Lower leg skin (tissue), 4 donors: ENCODE measurements at regions not wholly inside any gene's neighbourhood (a gene's known extent, or its start where the extent isn't known, plus 50 kb on each side); places are given as distances from the start of the nearest gene placed in this dataset.

Experiments used
- DNase-seq, 2 donors: peaks; one replicate each; pipeline ENCODE4 v3.0.0-alpha.2; 2019; ENCODE audit warnings: low spot score in 2 of 2
- H3K4me3 ChIP-seq: fragments of 200-600 bp; sonication (generic); 2 replicates; pipeline ENCODE4 v1.5.1; 2017; ENCODE audit warnings: mild to moderate bottlenecking, low read depth; ENCODE audit not compliant: poor library complexity, severe bottlenecking
- POLR2A ChIP-seq, 2 donors: fragments of 450-650 bp; IDR thresholded peaks; one replicate each; pipeline ENCODE4 v1.6.1; 2016 to 2017; ENCODE audit warnings: antibody characterized with exemption in 2 of 2, mild to moderate bottlenecking in 1 of 2, moderate library complexity in 1 of 2
- WGBS, 2 donors: methylation state at CpG; one replicate each; pipeline ENCODE4 v1.1.5; 2018; 5-methylcytosine and 5-hydroxymethylcytosine counted together
- intact Hi-C: fragments of 100-400 bp; cut with DNase I; formaldehyde crosslinking; loops from one replicate; pipeline ENCODE4 v1.15.0; 2023; ENCODE audit warnings: low total_unique reads
- TF ChIP-seq, protein P1 (sequence below), 3 donors: fragments of 450-650 bp; IDR thresholded peaks; one replicate each; pipeline ENCODE4 v1.5.1; 2016; ENCODE audit warnings: antibody characterized with exemption in 3 of 3, mild to moderate bottlenecking in 3 of 3, moderate library complexity in 2 of 3

- DNase-seq, result no peak
- no peak overlapping the region for H3K4me3 ChIP-seq
- TF ChIP-seq, protein P1, sequence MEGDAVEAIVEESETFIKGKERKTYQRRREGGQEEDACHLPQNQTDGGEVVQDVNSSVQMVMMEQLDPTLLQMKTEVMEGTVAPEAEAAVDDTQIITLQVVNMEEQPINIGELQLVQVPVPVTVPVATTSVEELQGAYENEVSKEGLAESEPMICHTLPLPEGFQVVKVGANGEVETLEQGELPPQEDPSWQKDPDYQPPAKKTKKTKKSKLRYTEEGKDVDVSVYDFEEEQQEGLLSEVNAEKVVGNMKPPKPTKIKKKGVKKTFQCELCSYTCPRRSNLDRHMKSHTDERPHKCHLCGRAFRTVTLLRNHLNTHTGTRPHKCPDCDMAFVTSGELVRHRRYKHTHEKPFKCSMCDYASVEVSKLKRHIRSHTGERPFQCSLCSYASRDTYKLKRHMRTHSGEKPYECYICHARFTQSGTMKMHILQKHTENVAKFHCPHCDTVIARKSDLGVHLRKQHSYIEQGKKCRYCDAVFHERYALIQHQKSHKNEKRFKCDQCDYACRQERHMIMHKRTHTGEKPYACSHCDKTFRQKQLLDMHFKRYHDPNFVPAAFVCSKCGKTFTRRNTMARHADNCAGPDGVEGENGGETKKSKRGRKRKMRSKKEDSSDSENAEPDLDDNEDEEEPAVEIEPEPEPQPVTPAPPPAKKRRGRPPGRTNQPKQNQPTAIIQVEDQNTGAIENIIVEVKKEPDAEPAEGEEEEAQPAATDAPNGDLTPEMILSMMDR (IDR thresholded peaks at IDR 0.05), result no peak
- no peak for TF ChIP-seq POLR2A (IDR thresholded peaks at IDR 0.05)
- intact Hi-C loops, result no loop called here
- WGBS, 2 donors, result 95 to 96% methylated on average over 1 of the region's 1 CpG
Observed at GRCh38 chr4:112840619-112841018, 203.7 kb downstream of the LARP7 start.

GRCh38 chr4:112842513-112842912, 205.6 kb downstream of the LARP7 start:
- WGBS, 2 donors, result 85 to 88% methylated on average over 10 of the region's 10 CpGs
- no peak for TF ChIP-seq POLR2A (IDR thresholded peaks at IDR 0.05)
- TF ChIP-seq, protein P1 (IDR thresholded peaks at IDR 0.05), result no peak
- intact Hi-C loops, result no loop called here
- H3K4me3 ChIP-seq, result no peak overlapping the region
- DNase-seq, result no peak

DNA sequence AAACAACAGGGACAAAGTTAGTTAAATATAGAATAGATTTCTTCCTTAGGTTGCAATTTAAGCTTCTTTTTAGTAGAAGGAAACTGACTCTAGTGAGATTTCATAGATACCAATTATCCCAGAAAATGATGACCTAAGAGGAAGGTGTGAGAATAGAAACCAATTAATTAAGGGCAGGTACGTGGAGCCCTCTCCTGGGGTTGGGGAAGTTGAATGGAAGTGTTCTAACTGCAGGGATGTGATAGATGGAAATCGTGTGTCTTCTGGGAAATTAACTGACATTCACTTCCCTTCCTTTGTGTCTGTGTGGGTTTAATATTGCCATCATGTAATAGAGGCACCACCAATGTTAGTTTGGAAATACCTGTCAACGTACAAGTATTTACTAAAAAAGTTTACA, 204.1 kb upstream of the ANK2 start:
- no peak for TF ChIP-seq POLR2A (IDR thresholded peaks at IDR 0.05)
- TF ChIP-seq, protein P1 (IDR thresholded peaks at IDR 0.05), result no peak
- 81 to 83% methylated on average over 3 of the region's 3 CpGs for WGBS, 2 donors
- H3K4me3 ChIP-seq, result no peak overlapping the region
- intact Hi-C loops, result no loop called here
- DNase-seq, result no peak

- no peak overlapping the region for H3K4me3 ChIP-seq
- DNase-seq, result no peak
- intact Hi-C loops, result no loop called here
- 88 to 98% methylated on average over 4 of the region's 4 CpGs for WGBS, 2 donors
- TF ChIP-seq POLR2A (IDR thresholded peaks at IDR 0.05), result no peak
- TF ChIP-seq, protein P1 (IDR thresholded peaks at IDR 0.05), result no peak
Observed at GRCh38 chr4:112847045-112847444, 202.4 kb upstream of the ANK2 start.

DNA sequence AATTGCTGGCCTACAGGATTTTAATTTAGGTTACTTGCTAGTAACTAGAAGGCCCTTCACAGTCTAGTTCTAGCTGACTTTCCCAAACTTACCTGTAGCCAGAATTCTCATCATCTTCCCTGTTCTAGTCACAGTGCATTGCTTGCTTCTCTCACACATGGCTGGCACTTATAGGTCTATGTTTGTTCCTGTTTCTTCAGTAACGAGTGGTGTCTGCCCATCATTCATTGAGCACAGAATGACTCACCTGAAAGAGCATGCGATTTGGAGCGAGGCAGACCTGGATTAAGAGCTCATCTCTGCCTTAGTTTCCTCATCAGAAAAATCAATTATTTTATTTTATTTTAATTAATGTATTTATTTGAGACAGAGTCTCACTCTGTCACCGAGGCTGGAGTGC, 201.7 kb upstream of the ANK2 start:
- intact Hi-C loops, result no loop called here
- DNase-seq, result no peak
- H3K4me3 ChIP-seq, result no peak overlapping the region
- TF ChIP-seq, protein P1 (IDR thresholded peaks at IDR 0.05), result no peak
- no peak for TF ChIP-seq POLR2A (IDR thresholded peaks at IDR 0.05)
- 79 to 84% methylated on average over 4 of the region's 4 CpGs for WGBS, 2 donors

- no peak overlapping the region for H3K4me3 ChIP-seq
- intact Hi-C loops, result no loop called here
- no peak for DNase-seq
- TF ChIP-seq, protein P1 (IDR thresholded peaks at IDR 0.05), result no peak
- TF ChIP-seq POLR2A (IDR thresholded peaks at IDR 0.05), result no peak
Observed at GRCh38 chr4:112848911-112849310, 200.5 kb upstream of the ANK2 start.
